ENCODE measurements at regions not wholly inside any gene's neighbourhood (a gene's known extent, or its start where the extent isn't known, plus 50 kb on each side); places are given as distances from the start of the nearest gene placed in this dataset.

DNA sequence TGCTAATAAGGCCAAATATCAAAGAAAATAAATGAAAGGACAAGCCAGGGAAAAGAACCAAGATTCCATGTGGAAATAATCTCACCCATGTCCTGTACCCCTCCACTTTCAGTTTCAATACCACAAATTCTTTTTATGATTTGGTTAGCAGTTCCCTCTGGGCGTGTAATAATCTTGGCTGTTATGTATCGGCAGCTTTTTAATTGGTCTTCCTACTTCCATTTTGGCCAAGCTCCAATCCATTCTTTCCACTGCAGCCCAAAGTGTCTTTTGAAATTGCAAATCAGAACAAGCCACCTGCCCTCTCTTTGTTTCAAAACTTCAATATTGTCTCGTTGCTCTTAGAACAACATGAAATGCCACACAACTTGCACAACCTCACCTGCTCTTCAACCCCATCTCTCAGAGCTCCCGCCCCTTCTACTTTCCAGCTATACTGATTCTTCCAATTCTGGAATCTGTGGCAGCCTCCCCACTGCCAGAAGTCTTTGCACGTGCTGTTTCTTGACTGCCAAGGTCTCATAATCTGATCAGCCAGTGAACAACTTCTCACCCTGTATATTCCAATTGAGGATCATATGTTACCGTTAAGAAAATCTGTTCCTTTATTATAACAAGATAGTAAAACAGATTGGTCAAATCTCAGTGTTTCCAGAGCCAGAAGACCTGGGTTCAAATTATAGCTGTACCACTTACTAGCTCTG lies 354.5 kb downstream of the CBLN4 start:
- no peaks in the 10 kb centered on the region for H3K9me2 ChIP-seq (ENCODE audit: insufficient read depth)
- peaks cover 13% of the 10 kb centered on the region for H3K36me3 ChIP-seq (ENCODE audit: insufficient read depth)
- ATAC-seq = no peak
- no peaks in the 10 kb centered on the region for H3F3A ChIP-seq (replicated peaks; ENCODE audit: low read depth)
- Mint-ChIP-seq H3K4me1 (no peaks in the 10 kb centered on the region), H3K27ac (no peak overlapping the region), H3K27me3 (ENCODE audit: insufficient read depth, low read depth, poor library complexity) (peaks cover 3% of the 10 kb centered on the region), H3K9me3 (peaks cover 96% of the 10 kb centered on the region), H3K4me3 (no peak overlapping the region), H3K36me3 (ENCODE audit: low read depth) (peaks cover 37% of the 10 kb centered on the region)
- no peaks in the 10 kb centered on the region for H4K20me1 ChIP-seq (replicated peaks; ENCODE audit: insufficient read depth)
- H3K4me1 ChIP-seq (ENCODE audit: insufficient read depth) = no peaks in the 10 kb centered on the region
- no peak overlapping the region for H3K4me3 ChIP-seq
- no peaks in the 10 kb centered on the region for H3K79me2 ChIP-seq (replicated peaks; ENCODE audit: insufficient read depth)
- H3K27ac ChIP-seq (ENCODE audit: low read depth) = no peak overlapping the region
- no peak overlapping the region for H2AFZ ChIP-seq
- DNase-seq (ENCODE audit: low spot score) = no peak
- no peaks in the 10 kb centered on the region for H3K27me3 ChIP-seq (ENCODE audit: insufficient read depth)
- TF ChIP-seq JUNB (IDR thresholded peaks at IDR 0.05; ENCODE audit: unreplicated experiment) (no peak), EZH2phosphoT487 (IDR thresholded peaks at IDR 0.05; ENCODE audit: unreplicated experiment) (no peak), ZNF331 (CRISPR knock-in tag; IDR thresholded peaks at IDR 0.05; ENCODE audit: low read depth) (no peak), CREB1 (CRISPR knock-in tag; IDR thresholded peaks at IDR 0.05; ENCODE audit: low read depth) (no peak), POLR2AphosphoS5 (IDR thresholded peaks at IDR 0.05; ENCODE audit: low read depth) (no peak), EZH2 (IDR thresholded peaks at IDR 0.05; ENCODE audit: low read depth, unreplicated experiment) (no peak), STAT1 (IDR thresholded peaks at IDR 0.05; ENCODE audit: unreplicated experiment) (no peak), NANOG (IDR thresholded peaks at IDR 0.05; ENCODE audit: borderline replicate concordance) (no peak), ZNF114 (CRISPR knock-in tag; IDR thresholded peaks at IDR 0.05) (no peak)
- TF ChIP-seq, protein P1, sequence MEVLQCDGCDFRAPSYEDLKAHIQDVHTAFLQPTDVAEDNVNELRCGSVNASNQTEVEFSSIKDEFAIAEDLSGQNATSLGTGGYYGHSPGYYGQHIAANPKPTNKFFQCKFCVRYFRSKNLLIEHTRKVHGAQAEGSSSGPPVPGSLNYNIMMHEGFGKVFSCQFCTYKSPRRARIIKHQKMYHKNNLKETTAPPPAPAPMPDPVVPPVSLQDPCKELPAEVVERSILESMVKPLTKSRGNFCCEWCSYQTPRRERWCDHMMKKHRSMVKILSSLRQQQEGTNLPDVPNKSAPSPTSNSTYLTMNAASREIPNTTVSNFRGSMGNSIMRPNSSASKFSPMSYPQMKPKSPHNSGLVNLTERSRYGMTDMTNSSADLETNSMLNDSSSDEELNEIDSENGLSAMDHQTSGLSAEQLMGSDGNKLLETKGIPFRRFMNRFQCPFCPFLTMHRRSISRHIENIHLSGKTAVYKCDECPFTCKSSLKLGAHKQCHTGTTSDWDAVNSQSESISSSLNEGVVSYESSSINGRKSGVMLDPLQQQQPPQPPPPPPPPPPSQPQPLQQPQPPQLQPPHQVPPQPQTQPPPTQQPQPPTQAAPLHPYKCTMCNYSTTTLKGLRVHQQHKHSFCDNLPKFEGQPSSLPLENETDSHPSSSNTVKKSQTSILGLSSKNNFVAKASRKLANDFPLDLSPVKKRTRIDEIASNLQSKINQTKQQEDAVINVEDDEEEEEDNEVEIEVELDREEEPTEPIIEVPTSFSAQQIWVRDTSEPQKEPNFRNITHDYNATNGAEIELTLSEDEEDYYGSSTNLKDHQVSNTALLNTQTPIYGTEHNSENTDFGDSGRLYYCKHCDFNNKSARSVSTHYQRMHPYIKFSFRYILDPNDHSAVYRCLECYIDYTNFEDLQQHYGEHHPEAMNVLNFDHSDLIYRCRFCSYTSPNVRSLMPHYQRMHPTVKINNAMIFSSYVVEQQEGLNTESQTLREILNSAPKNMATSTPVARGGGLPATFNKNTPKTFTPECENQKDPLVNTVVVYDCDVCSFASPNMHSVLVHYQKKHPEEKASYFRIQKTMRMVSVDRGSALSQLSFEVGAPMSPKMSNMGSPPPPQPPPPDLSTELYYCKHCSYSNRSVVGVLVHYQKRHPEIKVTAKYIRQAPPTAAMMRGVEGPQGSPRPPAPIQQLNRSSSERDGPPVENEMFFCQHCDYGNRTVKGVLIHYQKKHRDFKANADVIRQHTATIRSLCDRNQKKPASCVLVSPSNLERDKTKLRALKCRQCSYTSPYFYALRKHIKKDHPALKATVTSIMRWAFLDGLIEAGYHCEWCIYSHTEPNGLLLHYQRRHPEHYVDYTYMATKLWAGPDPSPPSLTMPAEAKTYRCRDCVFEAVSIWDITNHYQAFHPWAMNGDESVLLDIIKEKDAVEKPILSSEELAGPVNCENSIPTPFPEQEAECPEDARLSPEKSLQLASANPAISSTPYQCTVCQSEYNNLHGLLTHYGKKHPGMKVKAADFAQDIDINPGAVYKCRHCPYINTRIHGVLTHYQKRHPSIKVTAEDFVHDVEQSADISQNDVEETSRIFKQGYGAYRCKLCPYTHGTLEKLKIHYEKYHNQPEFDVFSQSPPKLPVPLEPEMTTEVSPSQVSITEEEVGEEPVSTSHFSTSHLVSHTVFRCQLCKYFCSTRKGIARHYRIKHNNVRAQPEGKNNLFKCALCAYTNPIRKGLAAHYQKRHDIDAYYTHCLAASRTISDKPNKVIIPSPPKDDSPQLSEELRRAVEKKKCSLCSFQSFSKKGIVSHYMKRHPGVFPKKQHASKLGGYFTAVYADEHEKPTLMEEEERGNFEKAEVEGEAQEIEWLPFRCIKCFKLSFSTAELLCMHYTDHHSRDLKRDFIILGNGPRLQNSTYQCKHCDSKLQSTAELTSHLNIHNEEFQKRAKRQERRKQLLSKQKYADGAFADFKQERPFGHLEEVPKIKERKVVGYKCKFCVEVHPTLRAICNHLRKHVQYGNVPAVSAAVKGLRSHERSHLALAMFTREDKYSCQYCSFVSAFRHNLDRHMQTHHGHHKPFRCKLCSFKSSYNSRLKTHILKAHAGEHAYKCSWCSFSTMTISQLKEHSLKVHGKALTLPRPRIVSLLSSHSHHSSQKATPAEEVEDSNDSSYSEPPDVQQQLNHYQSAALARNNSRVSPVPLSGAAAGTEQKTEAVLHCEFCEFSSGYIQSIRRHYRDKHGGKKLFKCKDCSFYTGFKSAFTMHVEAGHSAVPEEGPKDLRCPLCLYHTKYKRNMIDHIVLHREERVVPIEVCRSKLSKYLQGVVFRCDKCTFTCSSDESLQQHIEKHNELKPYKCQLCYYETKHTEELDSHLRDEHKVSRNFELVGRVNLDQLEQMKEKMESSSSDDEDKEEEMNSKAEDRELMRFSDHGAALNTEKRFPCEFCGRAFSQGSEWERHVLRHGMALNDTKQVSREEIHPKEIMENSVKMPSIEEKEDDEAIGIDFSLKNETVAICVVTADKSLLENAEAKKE (CRISPR knock-in tag; IDR thresholded peaks at IDR 0.05) = no peak
- TF ChIP-seq, protein P2, sequence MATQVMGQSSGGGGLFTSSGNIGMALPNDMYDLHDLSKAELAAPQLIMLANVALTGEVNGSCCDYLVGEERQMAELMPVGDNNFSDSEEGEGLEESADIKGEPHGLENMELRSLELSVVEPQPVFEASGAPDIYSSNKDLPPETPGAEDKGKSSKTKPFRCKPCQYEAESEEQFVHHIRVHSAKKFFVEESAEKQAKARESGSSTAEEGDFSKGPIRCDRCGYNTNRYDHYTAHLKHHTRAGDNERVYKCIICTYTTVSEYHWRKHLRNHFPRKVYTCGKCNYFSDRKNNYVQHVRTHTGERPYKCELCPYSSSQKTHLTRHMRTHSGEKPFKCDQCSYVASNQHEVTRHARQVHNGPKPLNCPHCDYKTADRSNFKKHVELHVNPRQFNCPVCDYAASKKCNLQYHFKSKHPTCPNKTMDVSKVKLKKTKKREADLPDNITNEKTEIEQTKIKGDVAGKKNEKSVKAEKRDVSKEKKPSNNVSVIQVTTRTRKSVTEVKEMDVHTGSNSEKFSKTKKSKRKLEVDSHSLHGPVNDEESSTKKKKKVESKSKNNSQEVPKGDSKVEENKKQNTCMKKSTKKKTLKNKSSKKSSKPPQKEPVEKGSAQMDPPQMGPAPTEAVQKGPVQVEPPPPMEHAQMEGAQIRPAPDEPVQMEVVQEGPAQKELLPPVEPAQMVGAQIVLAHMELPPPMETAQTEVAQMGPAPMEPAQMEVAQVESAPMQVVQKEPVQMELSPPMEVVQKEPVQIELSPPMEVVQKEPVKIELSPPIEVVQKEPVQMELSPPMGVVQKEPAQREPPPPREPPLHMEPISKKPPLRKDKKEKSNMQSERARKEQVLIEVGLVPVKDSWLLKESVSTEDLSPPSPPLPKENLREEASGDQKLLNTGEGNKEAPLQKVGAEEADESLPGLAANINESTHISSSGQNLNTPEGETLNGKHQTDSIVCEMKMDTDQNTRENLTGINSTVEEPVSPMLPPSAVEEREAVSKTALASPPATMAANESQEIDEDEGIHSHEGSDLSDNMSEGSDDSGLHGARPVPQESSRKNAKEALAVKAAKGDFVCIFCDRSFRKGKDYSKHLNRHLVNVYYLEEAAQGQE (IDR thresholded peaks at IDR 0.05; ENCODE audit: unreplicated experiment) = no peak
- TF ChIP-seq, protein P3, sequence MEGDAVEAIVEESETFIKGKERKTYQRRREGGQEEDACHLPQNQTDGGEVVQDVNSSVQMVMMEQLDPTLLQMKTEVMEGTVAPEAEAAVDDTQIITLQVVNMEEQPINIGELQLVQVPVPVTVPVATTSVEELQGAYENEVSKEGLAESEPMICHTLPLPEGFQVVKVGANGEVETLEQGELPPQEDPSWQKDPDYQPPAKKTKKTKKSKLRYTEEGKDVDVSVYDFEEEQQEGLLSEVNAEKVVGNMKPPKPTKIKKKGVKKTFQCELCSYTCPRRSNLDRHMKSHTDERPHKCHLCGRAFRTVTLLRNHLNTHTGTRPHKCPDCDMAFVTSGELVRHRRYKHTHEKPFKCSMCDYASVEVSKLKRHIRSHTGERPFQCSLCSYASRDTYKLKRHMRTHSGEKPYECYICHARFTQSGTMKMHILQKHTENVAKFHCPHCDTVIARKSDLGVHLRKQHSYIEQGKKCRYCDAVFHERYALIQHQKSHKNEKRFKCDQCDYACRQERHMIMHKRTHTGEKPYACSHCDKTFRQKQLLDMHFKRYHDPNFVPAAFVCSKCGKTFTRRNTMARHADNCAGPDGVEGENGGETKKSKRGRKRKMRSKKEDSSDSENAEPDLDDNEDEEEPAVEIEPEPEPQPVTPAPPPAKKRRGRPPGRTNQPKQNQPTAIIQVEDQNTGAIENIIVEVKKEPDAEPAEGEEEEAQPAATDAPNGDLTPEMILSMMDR (conservative IDR thresholded peaks at IDR 0.05; ENCODE audit: low read depth in 2 of 2) = no peak
- TF ChIP-seq, protein P4, sequence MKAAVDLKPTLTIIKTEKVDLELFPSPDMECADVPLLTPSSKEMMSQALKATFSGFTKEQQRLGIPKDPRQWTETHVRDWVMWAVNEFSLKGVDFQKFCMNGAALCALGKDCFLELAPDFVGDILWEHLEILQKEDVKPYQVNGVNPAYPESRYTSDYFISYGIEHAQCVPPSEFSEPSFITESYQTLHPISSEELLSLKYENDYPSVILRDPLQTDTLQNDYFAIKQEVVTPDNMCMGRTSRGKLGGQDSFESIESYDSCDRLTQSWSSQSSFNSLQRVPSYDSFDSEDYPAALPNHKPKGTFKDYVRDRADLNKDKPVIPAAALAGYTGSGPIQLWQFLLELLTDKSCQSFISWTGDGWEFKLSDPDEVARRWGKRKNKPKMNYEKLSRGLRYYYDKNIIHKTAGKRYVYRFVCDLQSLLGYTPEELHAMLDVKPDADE (IDR thresholded peaks at IDR 0.05) = no peak
- H3K4me2 ChIP-seq = no peak overlapping the region

Data from GM23338 (cell line).